Mesendoderm (in vitro differentiated cells): ENCODE measurements at regions not wholly inside any gene's neighbourhood (a gene's known extent, or its start where the extent isn't known, plus 50 kb on each side); places are given as distances from the start of the nearest gene placed in this dataset.

Experiments used
- DNase-seq: peaks from one replicate; pipeline ENCODE4 v3.0.0; 2013
- H2AK5ac ChIP-seq: 2 replicates; pipeline ENCODE4 v1.6.1; 2013; ENCODE audit warnings: low read length, inconsistent platforms
- H2BK120ac ChIP-seq: 2 replicates; pipeline ENCODE4 v1.6.1; 2013; ENCODE audit warnings: low read depth, mild to moderate bottlenecking, low read length, moderate library complexity, mixed read lengths
- H2BK15ac ChIP-seq: replicated peaks from 2 replicates; pipeline ENCODE4 v1.6.1; 2013; ENCODE audit warnings: low read depth, mild to moderate bottlenecking, moderate library complexity
- H2BK5ac ChIP-seq: 2 replicates; pipeline ENCODE4 v1.6.1; 2013; ENCODE audit warnings: low read length, inconsistent platforms
- H3K18ac ChIP-seq: 2 replicates; pipeline ENCODE4 v1.6.1; 2013; ENCODE audit warnings: mild to moderate bottlenecking, low read length, mixed read lengths
- H3K23ac ChIP-seq: one replicate; pipeline ENCODE4 v1.6.1; 2013; ENCODE audit warnings: low read length
- H3K27ac ChIP-seq: 2 replicates; pipeline ENCODE4 v1.5.1; 2013; ENCODE audit warnings: low read depth, mild to moderate bottlenecking, inconsistent platforms, low read length, moderate library complexity
- H3K27me3 ChIP-seq: 2 replicates; pipeline ENCODE4 v1.6.1; 2013; ENCODE audit warnings: low read length, control low read depth, mild to moderate bottlenecking, inconsistent platforms; ENCODE audit not compliant: insufficient read depth, poor library complexity
- H3K36me3 ChIP-seq: 2 replicates; pipeline ENCODE4 v1.6.1; 2013; ENCODE audit warnings: low read length, inconsistent platforms; ENCODE audit not compliant: control insufficient read depth, insufficient read depth
- H3K4ac ChIP-seq: one replicate; pipeline ENCODE4 v1.6.1; 2013; ENCODE audit warnings: low read depth, mild to moderate bottlenecking, low read length, moderate library complexity
- H3K4me1 ChIP-seq: 2 replicates; pipeline ENCODE4 v1.6.1; 2013; ENCODE audit warnings: low read depth, low read length, inconsistent platforms; ENCODE audit not compliant: control insufficient read depth
- H3K4me2 ChIP-seq: 2 replicates; pipeline ENCODE4 v1.6.1; 2013; ENCODE audit warnings: low read length
- H3K4me3 ChIP-seq: 2 replicates; pipeline ENCODE4 v1.5.1; 2013; ENCODE audit warnings: mild to moderate bottlenecking, low read length
- H3K56ac ChIP-seq: one replicate; pipeline ENCODE4 v1.6.1; 2013; ENCODE audit warnings: low read length
- H3K79me1 ChIP-seq: 2 replicates; pipeline ENCODE4 v1.6.1; 2013; ENCODE audit warnings: low read length, inconsistent platforms
- H3K79me2 ChIP-seq: 2 replicates; pipeline ENCODE4 v1.6.1; 2013; ENCODE audit warnings: mild to moderate bottlenecking, low read length; ENCODE audit not compliant: control insufficient read depth, insufficient read depth
- H3K9ac ChIP-seq: 2 replicates; pipeline ENCODE4 v1.6.1; 2013; ENCODE audit warnings: low read length, inconsistent platforms
- H4K5ac ChIP-seq: one replicate; pipeline ENCODE4 v1.6.1; 2013; ENCODE audit warnings: low read length
- H4K8ac ChIP-seq: one replicate; pipeline ENCODE4 v1.6.1; 2013; ENCODE audit warnings: low read depth, mild to moderate bottlenecking, control low read depth, low read length, moderate library complexity
- WGBS: extraction: QIAGEN DNeasy Blood & Tissue Kit; methylation state at CpG from one replicate; pipeline ENCODE4 v1.1.7; 2013; ENCODE audit warnings: low lambda C conversion rate, missing lambda C conversion rate; ENCODE audit not compliant: insufficient coverage; ENCODE audit errors: extremely low coverage; 5-methylcytosine and 5-hydroxymethylcytosine counted together

DNA sequence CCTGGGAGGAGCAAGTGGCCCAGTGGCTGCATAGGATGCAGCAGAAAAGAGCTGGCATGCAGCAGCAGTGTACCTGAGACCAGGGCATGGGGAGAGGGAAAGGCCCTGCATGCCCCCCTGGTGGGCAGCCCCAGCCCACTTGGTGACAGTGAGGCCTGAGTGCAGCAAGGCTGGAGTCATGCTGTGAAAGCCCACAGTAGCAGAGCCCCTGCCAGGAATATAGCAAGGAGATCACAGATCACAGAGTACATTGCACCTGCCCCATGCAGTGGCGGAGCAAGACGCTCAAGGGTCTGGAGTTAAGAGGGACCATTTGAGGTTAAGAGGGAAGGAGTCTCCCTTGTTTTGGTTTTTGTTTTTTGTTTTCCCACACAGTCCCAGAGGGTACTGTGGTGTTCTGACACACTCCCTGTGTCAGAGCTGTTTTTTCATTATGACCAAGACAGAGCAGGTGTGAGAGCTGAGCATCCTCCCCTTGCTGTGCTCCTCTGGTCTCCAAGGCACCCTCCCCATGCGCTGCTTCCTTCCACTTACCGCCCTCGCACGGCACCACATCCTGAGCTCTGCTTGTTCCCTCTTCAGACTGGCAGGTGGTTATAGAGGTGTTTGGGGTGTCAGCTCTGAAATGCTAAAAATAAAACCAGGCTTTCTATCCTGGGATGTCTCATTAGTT lies 85.0 kb upstream of the UBL3 start:
- Histone ChIP-seq H4K8ac (no peak overlapping the region), H3K18ac (no peak overlapping the region), H3K79me2 (no peaks in the 10 kb centered on the region), H2AK5ac (no peak overlapping the region), H3K9ac (no peak overlapping the region), H3K23ac (no peak overlapping the region), H3K4ac (no peak overlapping the region), H3K4me3 (no peak overlapping the region), H3K27ac (no peak overlapping the region), H3K4me2 (no peak overlapping the region), H3K27me3 (no peaks in the 10 kb centered on the region), H2BK120ac (no peak overlapping the region), H3K36me3 (no peaks in the 10 kb centered on the region), H2BK5ac (no peak overlapping the region), H3K4me1 (peaks cover 5% of the 10 kb centered on the region), H3K79me1 (no peaks in the 10 kb centered on the region), H3K56ac (no peak overlapping the region), H2BK15ac (no peak overlapping the region), H4K5ac (no peak overlapping the region)
- DNase-seq: no peak
- WGBS: no CpG with 5 or more reads among the region's 6 CpGs

GRCh38 chr13:29934531-29935308 lies 84.3 kb upstream of the UBL3 start:
- no peak overlapping the region for H3K4me2 ChIP-seq
- H2BK5ac ChIP-seq: no peak overlapping the region
- H3K4me3 ChIP-seq: no peak overlapping the region
- no peak overlapping the region for H3K27ac ChIP-seq
- peaks cover 3% of the 10 kb centered on the region for H3K4me1 ChIP-seq
- no peak overlapping the region for H2BK15ac ChIP-seq
- no peak overlapping the region for H3K9ac ChIP-seq
- no peaks in the 10 kb centered on the region for H3K79me1 ChIP-seq
- no peak overlapping the region for H3K56ac ChIP-seq
- no peak overlapping the region for H2BK120ac ChIP-seq
- no peak overlapping the region for H3K18ac ChIP-seq
- no peak overlapping the region for H3K4ac ChIP-seq
- no peak for DNase-seq
- H3K79me2 ChIP-seq: no peaks in the 10 kb centered on the region
- no peak overlapping the region for H3K23ac ChIP-seq
- peak overlapping the region; percentile 1 for H4K5ac ChIP-seq
- no peaks in the 10 kb centered on the region for H3K27me3 ChIP-seq
- H4K8ac ChIP-seq: no peak overlapping the region
- H3K36me3 ChIP-seq: no peaks in the 10 kb centered on the region
- no peak overlapping the region for H2AK5ac ChIP-seq
- no CpG with 5 or more reads among the region's 7 CpGs for WGBS

DNA sequence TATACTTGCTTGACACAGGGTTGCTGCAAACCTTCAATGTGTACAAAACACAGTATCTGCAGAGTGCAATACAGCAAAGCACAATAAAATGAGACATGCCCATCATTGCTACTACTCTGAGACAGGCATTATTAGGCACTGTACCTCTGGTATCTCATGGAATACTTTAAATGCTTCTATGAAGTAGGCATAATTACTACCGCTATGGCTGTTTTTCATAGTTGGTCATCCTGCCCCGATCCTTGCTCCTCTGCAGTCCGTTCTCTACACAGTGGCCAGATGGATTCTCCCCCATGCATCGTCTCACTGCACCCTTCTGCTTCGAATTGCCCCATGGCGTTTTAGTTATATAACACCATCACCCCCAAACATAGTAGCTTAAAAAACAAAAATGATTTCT lies 83.0 kb upstream of the UBL3 start:
- no peak overlapping the region for H2BK5ac ChIP-seq
- no peak overlapping the region for H3K23ac ChIP-seq
- H3K18ac ChIP-seq: no peak overlapping the region
- H3K79me1 ChIP-seq: no peaks in the 10 kb centered on the region
- no peaks in the 10 kb centered on the region for H3K79me2 ChIP-seq
- H2BK15ac ChIP-seq: no peak overlapping the region
- no peak overlapping the region for H3K56ac ChIP-seq
- H2BK120ac ChIP-seq: no peak overlapping the region
- H3K4me1 ChIP-seq: peaks cover 5% of the 10 kb centered on the region
- DNase-seq: no peak
- no peak overlapping the region for H4K5ac ChIP-seq
- H3K4me2 ChIP-seq: no peak overlapping the region
- H2AK5ac ChIP-seq: no peak overlapping the region
- H3K4ac ChIP-seq: no peak overlapping the region
- no peak overlapping the region for H3K27ac ChIP-seq
- no CpG with 5 or more reads among the region's 6 CpGs for WGBS
- H4K8ac ChIP-seq: no peak overlapping the region
- H3K36me3 ChIP-seq: no peaks in the 10 kb centered on the region
- H3K27me3 ChIP-seq: no peaks in the 10 kb centered on the region
- no peak overlapping the region for H3K4me3 ChIP-seq
- no peak overlapping the region for H3K9ac ChIP-seq

DNA sequence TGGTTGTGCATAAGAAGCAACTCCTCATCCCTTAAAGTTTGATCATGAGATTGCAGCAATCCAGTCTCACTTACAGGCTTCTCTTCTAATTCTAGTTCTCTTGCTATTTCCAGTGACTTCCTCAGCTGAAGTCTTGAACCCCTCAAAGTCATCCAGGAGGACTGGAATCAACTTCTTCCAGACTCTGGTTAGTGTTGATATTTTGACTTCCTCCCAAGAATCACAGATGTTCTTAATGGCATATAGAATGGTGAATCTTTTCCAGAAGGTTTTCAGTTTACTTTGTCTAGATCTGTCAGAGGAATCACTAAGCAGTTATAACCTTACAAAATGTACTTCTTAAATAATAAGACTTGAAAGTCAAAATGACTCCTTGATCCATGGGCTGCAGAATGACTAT lies 81.3 kb upstream of the UBL3 start:
- Histone ChIP-seq H3K4me1 (peaks cover 5% of the 10 kb centered on the region), H3K79me1 (no peaks in the 10 kb centered on the region)

GRCh38 chr13:29929062-29929847 lies 78.8 kb upstream of the UBL3 start:
- Histone ChIP-seq H4K8ac (no peak overlapping the region), H3K36me3 (no peaks in the 10 kb centered on the region), H3K79me2 (no peaks in the 10 kb centered on the region), H3K4me2 (no peak overlapping the region), H3K18ac (no peak overlapping the region), H2AK5ac (no peak overlapping the region), H3K79me1 (no peaks in the 10 kb centered on the region), H2BK120ac (no peak overlapping the region), H3K4me1 (peaks cover 2% of the 10 kb centered on the region), H2BK15ac (no peak overlapping the region), H3K27me3 (no peaks in the 10 kb centered on the region), H3K27ac (no peak overlapping the region), H3K56ac (no peak overlapping the region), H3K4me3 (no peak overlapping the region), H4K5ac (no peak overlapping the region), H2BK5ac (no peak overlapping the region), H3K23ac (no peak overlapping the region), H3K4ac (no peak overlapping the region), H3K9ac (no peak overlapping the region)
- DNase-seq: no peak
- no CpG with 5 or more reads among the region's 10 CpGs for WGBS

More for the DNA sequence above, 81.3 kb upstream of the UBL3 start:
- Histone ChIP-seq H2AK5ac (no peak overlapping the region), H3K4ac (no peak overlapping the region), H3K4me3 (no peak overlapping the region), H3K27ac (no peak overlapping the region), H3K9ac (no peak overlapping the region), H3K56ac (no peak overlapping the region), H4K8ac (no peak overlapping the region), H3K79me2 (no peaks in the 10 kb centered on the region), H2BK15ac (no peak overlapping the region), H3K23ac (no peak overlapping the region), H2BK5ac (no peak overlapping the region), H3K4me2 (no peak overlapping the region), H4K5ac (no peak overlapping the region), H3K27me3 (no peaks in the 10 kb centered on the region), H3K36me3 (no peaks in the 10 kb centered on the region), H3K18ac (no peak overlapping the region), H2BK120ac (no peak overlapping the region)
- no peak for DNase-seq
